WTC11 (cell line): ENCODE measurements at regions not wholly inside any gene's neighbourhood (a gene's known extent, or its start where the extent isn't known, plus 50 kb on each side); places are given as distances from the start of the nearest gene placed in this dataset.

Experiments
- ATAC-seq: fragments of 200-7000 bp; cut with Tn5 transposase; 2 replicates; pipeline ENCODE4 v1.10.0; 2021; ENCODE audit warnings: mild to moderate bottlenecking, moderate library complexity
- CTCF ChIA-PET: fragments of 300-600 bp; sonication (Branson Sonifier 250); formaldehyde crosslinking; loops from one replicate; lab custom pipeline; 2021; ENCODE audit warnings: antibody characterized with exemption; lab: Charles Lee
- POLR2A ChIA-PET: fragments of 350-600 bp; sonication (Branson Sonifier 250); formaldehyde crosslinking; loops from one replicate; lab custom pipeline; 2021; ENCODE audit warnings: antibody characterized with exemption; lab: Charles Lee
- DNase-seq: peaks from one replicate; pipeline ENCODE4 v3.0.0; 2021; ENCODE audit warnings: low spot score
- H3K27ac Mint-ChIP-seq: 2 replicates; pipeline ENCODE4 v1.8.0; 2021; ENCODE audit warnings: mixed read lengths
- H3K27me3 Mint-ChIP-seq: 2 replicates; pipeline ENCODE4 v1.8.0; 2021; ENCODE audit warnings: low read depth, mild to moderate bottlenecking, moderate library complexity, mixed read lengths
- H3K36me3 Mint-ChIP-seq: 2 replicates; pipeline ENCODE4 v1.8.0; 2021; ENCODE audit warnings: mixed read lengths
- H3K4me1 Mint-ChIP-seq: 2 replicates; pipeline ENCODE4 v1.8.0; 2022; ENCODE audit warnings: mixed read lengths
- H3K4me3 Mint-ChIP-seq: 2 replicates; pipeline ENCODE4 v1.8.0; 2021; ENCODE audit warnings: mild to moderate bottlenecking, moderate library complexity, mixed read lengths
- H3K9me3 Mint-ChIP-seq: 2 replicates; pipeline ENCODE4 v1.8.0; 2021; ENCODE audit warnings: mixed read lengths
- CREB1 ChIP-seq: sonication (generic); formaldehyde crosslinking; IDR thresholded peaks from 2 replicates; pipeline ENCODE4 v1.8.0; 2023; ENCODE audit warnings: mild to moderate bottlenecking, missing genetic modification reagents
- CTCF ChIP-seq: fragments of 200-600 bp; IDR thresholded peaks from 2 replicates; pipeline ENCODE4 v1.8.0; 2022; ENCODE audit warnings: antibody characterized with exemption
- ELF4 ChIP-seq: sonication (generic); formaldehyde crosslinking; IDR thresholded peaks from 2 replicates; pipeline ENCODE4 v1.8.1; 2022; ENCODE audit warnings: low read depth, mild to moderate bottlenecking, moderate library complexity, missing genetic modification reagents
- ESRRA ChIP-seq: sonication (generic); formaldehyde crosslinking; IDR thresholded peaks from 2 replicates; pipeline ENCODE4 v1.8.1; 2022; ENCODE audit warnings: mild to moderate bottlenecking, missing genetic modification reagents, borderline replicate concordance
- ETV6 ChIP-seq: sonication (generic); formaldehyde crosslinking; IDR thresholded peaks from 2 replicates; pipeline ENCODE4 v1.8.1; 2022; ENCODE audit warnings: mild to moderate bottlenecking, missing genetic modification reagents
- FOXP1 ChIP-seq: sonication (generic); formaldehyde crosslinking; IDR thresholded peaks from 2 replicates; pipeline ENCODE4 v1.8.0; 2022; ENCODE audit warnings: missing genetic modification reagents, mild to moderate bottlenecking, moderate library complexity, borderline replicate concordance
- IRF2 ChIP-seq: sonication (generic); formaldehyde crosslinking; IDR thresholded peaks from 2 replicates; pipeline ENCODE4 v1.8.0; 2022; ENCODE audit warnings: low read depth, missing genetic modification reagents, borderline replicate concordance
- MXD4 ChIP-seq: fragments of 250-450 bp; sonication (Bioruptor Pico); IDR thresholded peaks from 2 replicates; pipeline ENCODE4 v1.8.0; 2021; ENCODE audit warnings: mild to moderate bottlenecking, moderate library complexity, borderline replicate concordance
- MYBL2 ChIP-seq: sonication (generic); formaldehyde crosslinking; IDR thresholded peaks from 2 replicates; pipeline ENCODE4 v1.8.1; 2023; ENCODE audit warnings: mild to moderate bottlenecking, moderate library complexity, missing genetic modification reagents
- NFE2L1 ChIP-seq: sonication (generic); formaldehyde crosslinking; IDR thresholded peaks from 2 replicates; pipeline ENCODE4 v1.8.1; 2023; ENCODE audit warnings: missing genetic modification reagents
- NFYB ChIP-seq: sonication (generic); formaldehyde crosslinking; conservative IDR thresholded peaks from 2 replicates; pipeline ENCODE4 v1.8.0; 2022; ENCODE audit warnings: low read depth, missing genetic modification reagents
- NR2C2 ChIP-seq: sonication (generic); formaldehyde crosslinking; IDR thresholded peaks from 2 replicates; pipeline ENCODE4 v1.8.0; 2022; ENCODE audit warnings: mild to moderate bottlenecking, missing genetic modification reagents
- NR3C1 ChIP-seq: sonication (generic); formaldehyde crosslinking; conservative IDR thresholded peaks from 2 replicates; pipeline ENCODE4 v1.8.1; 2023; ENCODE audit warnings: low read depth, mild to moderate bottlenecking, missing genetic modification reagents
- SMAD4 ChIP-seq: sonication (generic); formaldehyde crosslinking; IDR thresholded peaks from 2 replicates; pipeline ENCODE4 v1.8.0; 2022; ENCODE audit warnings: mild to moderate bottlenecking, missing genetic modification reagents
- TEAD4 ChIP-seq: sonication (generic); formaldehyde crosslinking; IDR thresholded peaks from 2 replicates; pipeline ENCODE4 v1.8.0; 2022; ENCODE audit warnings: mild to moderate bottlenecking, missing genetic modification reagents
- TP53 ChIP-seq: sonication (generic); formaldehyde crosslinking; IDR thresholded peaks from 2 replicates; pipeline ENCODE4 v1.8.1; 2023; ENCODE audit warnings: mild to moderate bottlenecking, missing genetic modification reagents
- ZNF219 ChIP-seq: sonication (generic); formaldehyde crosslinking; IDR thresholded peaks from 2 replicates; pipeline ENCODE4 v1.8.0; 2023; ENCODE audit warnings: missing genetic modification reagents, mild to moderate bottlenecking, borderline replicate concordance
- ZNF317 ChIP-seq: sonication (generic); formaldehyde crosslinking; IDR thresholded peaks from 2 replicates; pipeline ENCODE4 v1.8.1; 2023; ENCODE audit warnings: low read depth, mild to moderate bottlenecking, moderate library complexity, missing genetic modification reagents, borderline replicate concordance
- TF ChIP-seq, protein P1 (sequence below): sonication (generic); formaldehyde crosslinking; IDR thresholded peaks from 2 replicates; pipeline ENCODE4 v1.8.0; 2022; ENCODE audit warnings: missing genetic modification reagents
- TF ChIP-seq, protein P2 (sequence below): sonication (generic); formaldehyde crosslinking; IDR thresholded peaks from 2 replicates; pipeline ENCODE4 v1.8.0; 2022; ENCODE audit warnings: mild to moderate bottlenecking, missing genetic modification reagents
- TF ChIP-seq, protein P3 (sequence below): sonication (generic); formaldehyde crosslinking; IDR thresholded peaks from 2 replicates; pipeline ENCODE4 v1.8.1; 2022; ENCODE audit warnings: low read depth, mild to moderate bottlenecking, moderate library complexity, missing genetic modification reagents, borderline replicate concordance
- TF ChIP-seq, protein P4 (sequence below): sonication (generic); formaldehyde crosslinking; IDR thresholded peaks from 2 replicates; pipeline ENCODE4 v1.8.0; 2022; ENCODE audit warnings: mild to moderate bottlenecking, missing genetic modification reagents
- TF ChIP-seq, protein P5 (sequence below): sonication (generic); formaldehyde crosslinking; IDR thresholded peaks from 2 replicates; pipeline ENCODE4 v1.8.1; 2022; ENCODE audit warnings: missing genetic modification reagents, borderline replicate concordance
- TF ChIP-seq, protein P6 (sequence below): sonication (generic); formaldehyde crosslinking; IDR thresholded peaks from 2 replicates; pipeline ENCODE4 v1.8.1; 2022; ENCODE audit warnings: mild to moderate bottlenecking, missing genetic modification reagents, moderate library complexity, borderline replicate concordance

DNA sequence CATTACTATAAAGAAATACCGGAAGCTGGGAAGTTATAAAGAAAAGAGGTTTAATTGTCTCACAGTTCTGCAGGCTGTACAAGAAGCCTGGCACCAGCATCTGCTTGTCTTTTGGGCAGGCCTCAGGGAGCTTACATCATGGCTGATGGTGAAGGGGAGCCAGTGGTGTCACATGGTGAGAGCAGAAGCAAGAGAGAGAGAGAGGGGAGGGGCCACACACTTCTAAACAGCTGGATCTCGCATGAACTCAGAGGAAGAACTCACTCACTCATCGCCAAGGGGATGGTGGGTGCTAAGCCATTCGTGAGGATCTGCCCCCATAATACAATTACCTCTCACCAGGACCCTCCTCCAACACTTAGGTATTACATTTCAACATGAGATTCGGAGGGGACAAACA lies 51.8 kb upstream of the ANKRD34C start:
- H3K27me3 Mint-ChIP-seq = no peaks in the 10 kb centered on the region; the same call in 1 of the 2 replicates

DNA sequence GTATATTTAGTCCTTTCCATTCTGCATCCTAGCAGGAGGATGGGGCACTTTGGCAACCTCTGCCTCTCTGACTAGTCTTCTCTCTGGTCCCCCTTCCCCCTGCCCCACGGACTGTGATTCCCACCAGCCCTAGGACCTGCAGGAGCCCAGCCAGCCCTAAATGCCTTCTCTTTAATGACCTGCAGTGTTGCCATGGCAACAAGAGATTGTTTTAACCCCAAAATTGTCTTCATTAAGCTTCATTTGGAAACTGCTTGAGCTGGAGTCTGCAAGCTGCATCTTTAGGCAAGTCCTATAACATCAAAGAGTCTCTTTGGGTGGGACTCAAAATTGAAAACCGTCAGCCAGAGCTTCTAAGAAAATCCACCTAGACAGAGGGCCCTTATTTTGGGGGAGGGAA lies 59.7 kb upstream of the ANKRD34C start:
- DNase-seq = no peak
- no peak overlapping the region for H3K4me3 Mint-ChIP-seq
- peaks cover 3% of the 10 kb centered on the region; the same call in 1 of the 2 replicates for H3K27me3 Mint-ChIP-seq
- no peak overlapping the region for H3K27ac Mint-ChIP-seq
- H3K9me3 Mint-ChIP-seq = 0 out of 2 replicates have a peak, but pooled peaks cover under 1% of the 10 kb centered on the region
- CTCF ChIA-PET = interaction anchor here (0.8 to 1.5 kb wide), 5 partner anchors 13 to 195 kb away, joined by 3 to 7 read pairs (median 5); no protein-coding TSS in a partner anchor
- H3K4me1 Mint-ChIP-seq = 0 out of 2 replicates have a peak, but pooled peaks cover 2% of the 10 kb centered on the region
- ATAC-seq = no peak
- no peaks in the 10 kb centered on the region for H3K36me3 Mint-ChIP-seq
- POLR2A ChIA-PET = no interaction called here
- no peak for TF ChIP-seq ETV6 (CRISPR knock-in tag)
- no peak for TF ChIP-seq TEAD4 (CRISPR knock-in tag)
- TF ChIP-seq ESRRA (CRISPR knock-in tag) = no peak
- TF ChIP-seq, protein P1, sequence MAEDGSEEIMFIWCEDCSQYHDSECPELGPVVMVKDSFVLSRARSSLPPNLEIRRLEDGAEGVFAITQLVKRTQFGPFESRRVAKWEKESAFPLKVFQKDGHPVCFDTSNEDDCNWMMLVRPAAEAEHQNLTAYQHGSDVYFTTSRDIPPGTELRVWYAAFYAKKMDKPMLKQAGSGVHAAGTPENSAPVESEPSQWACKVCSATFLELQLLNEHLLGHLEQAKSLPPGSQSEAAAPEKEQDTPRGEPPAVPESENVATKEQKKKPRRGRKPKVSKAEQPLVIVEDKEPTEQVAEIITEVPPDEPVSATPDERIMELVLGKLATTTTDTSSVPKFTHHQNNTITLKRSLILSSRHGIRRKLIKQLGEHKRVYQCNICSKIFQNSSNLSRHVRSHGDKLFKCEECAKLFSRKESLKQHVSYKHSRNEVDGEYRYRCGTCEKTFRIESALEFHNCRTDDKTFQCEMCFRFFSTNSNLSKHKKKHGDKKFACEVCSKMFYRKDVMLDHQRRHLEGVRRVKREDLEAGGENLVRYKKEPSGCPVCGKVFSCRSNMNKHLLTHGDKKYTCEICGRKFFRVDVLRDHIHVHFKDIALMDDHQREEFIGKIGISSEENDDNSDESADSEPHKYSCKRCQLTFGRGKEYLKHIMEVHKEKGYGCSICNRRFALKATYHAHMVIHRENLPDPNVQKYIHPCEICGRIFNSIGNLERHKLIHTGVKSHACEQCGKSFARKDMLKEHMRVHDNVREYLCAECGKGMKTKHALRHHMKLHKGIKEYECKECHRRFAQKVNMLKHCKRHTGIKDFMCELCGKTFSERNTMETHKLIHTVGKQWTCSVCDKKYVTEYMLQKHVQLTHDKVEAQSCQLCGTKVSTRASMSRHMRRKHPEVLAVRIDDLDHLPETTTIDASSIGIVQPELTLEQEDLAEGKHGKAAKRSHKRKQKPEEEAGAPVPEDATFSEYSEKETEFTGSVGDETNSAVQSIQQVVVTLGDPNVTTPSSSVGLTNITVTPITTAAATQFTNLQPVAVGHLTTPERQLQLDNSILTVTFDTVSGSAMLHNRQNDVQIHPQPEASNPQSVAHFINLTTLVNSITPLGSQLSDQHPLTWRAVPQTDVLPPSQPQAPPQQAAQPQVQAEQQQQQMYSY (CRISPR knock-in tag) = no peak
- TF ChIP-seq NFE2L1 (CRISPR knock-in tag) = no peak
- no peak for TF ChIP-seq ELF4 (CRISPR knock-in tag)
- no peak for TF ChIP-seq CREB1
- TF ChIP-seq, protein P2, sequence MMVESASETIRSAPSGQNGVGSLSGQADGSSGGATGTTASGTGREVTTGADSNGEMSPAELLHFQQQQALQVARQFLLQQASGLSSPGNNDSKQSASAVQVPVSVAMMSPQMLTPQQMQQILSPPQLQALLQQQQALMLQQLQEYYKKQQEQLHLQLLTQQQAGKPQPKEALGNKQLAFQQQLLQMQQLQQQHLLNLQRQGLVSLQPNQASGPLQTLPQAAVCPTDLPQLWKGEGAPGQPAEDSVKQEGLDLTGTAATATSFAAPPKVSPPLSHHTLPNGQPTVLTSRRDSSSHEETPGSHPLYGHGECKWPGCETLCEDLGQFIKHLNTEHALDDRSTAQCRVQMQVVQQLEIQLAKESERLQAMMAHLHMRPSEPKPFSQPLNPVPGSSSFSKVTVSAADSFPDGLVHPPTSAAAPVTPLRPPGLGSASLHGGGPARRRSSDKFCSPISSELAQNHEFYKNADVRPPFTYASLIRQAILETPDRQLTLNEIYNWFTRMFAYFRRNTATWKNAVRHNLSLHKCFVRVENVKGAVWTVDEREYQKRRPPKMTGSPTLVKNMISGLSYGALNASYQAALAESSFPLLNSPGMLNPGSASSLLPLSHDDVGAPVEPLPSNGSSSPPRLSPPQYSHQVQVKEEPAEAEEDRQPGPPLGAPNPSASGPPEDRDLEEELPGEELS (CRISPR knock-in tag) = no peak

More for the DNA sequence above, 51.8 kb upstream of the ANKRD34C start:
- TF ChIP-seq FOXP1 (CRISPR knock-in tag) (no peak), MXD4 (no peak), ESRRA (CRISPR knock-in tag) (no peak), SMAD4 (CRISPR knock-in tag) (no peak), IRF2 (no peak), NR2C2 (CRISPR knock-in tag) (no peak), NFYB (CRISPR knock-in tag) (no peak), ZNF317 (CRISPR knock-in tag) (no peak), MYBL2 (CRISPR knock-in tag) (no peak), ZNF219 (CRISPR knock-in tag) (no peak), CTCF (no peak), TP53 (no peak), NR3C1 (CRISPR knock-in tag) (no peak)
- TF ChIP-seq, protein P3, sequence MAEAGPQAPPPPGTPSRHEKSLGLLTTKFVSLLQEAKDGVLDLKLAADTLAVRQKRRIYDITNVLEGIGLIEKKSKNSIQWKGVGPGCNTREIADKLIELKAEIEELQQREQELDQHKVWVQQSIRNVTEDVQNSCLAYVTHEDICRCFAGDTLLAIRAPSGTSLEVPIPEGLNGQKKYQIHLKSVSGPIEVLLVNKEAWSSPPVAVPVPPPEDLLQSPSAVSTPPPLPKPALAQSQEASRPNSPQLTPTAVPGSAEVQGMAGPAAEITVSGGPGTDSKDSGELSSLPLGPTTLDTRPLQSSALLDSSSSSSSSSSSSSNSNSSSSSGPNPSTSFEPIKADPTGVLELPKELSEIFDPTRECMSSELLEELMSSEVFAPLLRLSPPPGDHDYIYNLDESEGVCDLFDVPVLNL (CRISPR knock-in tag) = no peak
- TF ChIP-seq, protein P4, sequence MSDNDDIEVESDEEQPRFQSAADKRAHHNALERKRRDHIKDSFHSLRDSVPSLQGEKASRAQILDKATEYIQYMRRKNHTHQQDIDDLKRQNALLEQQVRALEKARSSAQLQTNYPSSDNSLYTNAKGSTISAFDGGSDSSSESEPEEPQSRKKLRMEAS (CRISPR knock-in tag) = no peak
- TF ChIP-seq, protein P5, sequence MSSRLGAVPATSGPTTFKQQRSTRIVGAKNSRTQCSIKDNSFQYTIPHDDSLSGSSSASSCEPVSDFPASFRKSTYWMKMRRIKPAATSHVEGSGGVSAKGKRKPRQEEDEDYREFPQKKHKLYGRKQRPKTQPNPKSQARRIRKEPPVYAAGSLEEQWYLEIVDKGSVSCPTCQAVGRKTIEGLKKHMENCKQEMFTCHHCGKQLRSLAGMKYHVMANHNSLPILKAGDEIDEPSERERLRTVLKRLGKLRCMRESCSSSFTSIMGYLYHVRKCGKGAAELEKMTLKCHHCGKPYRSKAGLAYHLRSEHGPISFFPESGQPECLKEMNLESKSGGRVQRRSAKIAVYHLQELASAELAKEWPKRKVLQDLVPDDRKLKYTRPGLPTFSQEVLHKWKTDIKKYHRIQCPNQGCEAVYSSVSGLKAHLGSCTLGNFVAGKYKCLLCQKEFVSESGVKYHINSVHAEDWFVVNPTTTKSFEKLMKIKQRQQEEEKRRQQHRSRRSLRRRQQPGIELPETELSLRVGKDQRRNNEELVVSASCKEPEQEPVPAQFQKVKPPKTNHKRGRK (CRISPR knock-in tag) = no peak
- TF ChIP-seq, protein P6, sequence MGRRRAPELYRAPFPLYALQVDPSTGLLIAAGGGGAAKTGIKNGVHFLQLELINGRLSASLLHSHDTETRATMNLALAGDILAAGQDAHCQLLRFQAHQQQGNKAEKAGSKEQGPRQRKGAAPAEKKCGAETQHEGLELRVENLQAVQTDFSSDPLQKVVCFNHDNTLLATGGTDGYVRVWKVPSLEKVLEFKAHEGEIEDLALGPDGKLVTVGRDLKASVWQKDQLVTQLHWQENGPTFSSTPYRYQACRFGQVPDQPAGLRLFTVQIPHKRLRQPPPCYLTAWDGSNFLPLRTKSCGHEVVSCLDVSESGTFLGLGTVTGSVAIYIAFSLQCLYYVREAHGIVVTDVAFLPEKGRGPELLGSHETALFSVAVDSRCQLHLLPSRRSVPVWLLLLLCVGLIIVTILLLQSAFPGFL (CRISPR knock-in tag) = no peak
- Mint-ChIP-seq H3K4me3 (no peak overlapping the region), H3K27ac (no peak overlapping the region), H3K4me1 (no peaks in the 10 kb centered on the region), H3K36me3 (no peaks in the 10 kb centered on the region), H3K9me3 (peaks cover 28% of the 10 kb centered on the region)
- CTCF ChIA-PET = no interaction called here
- ATAC-seq (no peak), DNase-seq (no peak)
- POLR2A ChIA-PET = no interaction called here
